H54 (cell line): ENCODE measurements at regions not wholly inside any gene's neighbourhood (a gene's known extent, or its start where the extent isn't known, plus 50 kb on each side); places are given as distances from the start of the nearest gene placed in this dataset.
A peak's percentile ranks its signal among the peaks of the same experiment; 100 is the strongest.

Experiments
- DNase-seq: peaks from one replicate; pipeline ENCODE4 v3.0.0; 2011; ENCODE audit warnings: low spot score, mixed read lengths; ENCODE audit not compliant: insufficient read length
- FAIRE-seq: peaks from 3 replicates; lab custom pipeline; 2011; peaks lifted over from hg19 to GRCh38; lab: Jason Lieb, UNC
- POLR2A ChIP-seq: IDR thresholded peaks from 2 replicates; pipeline ENCODE4 v1.6.1; 2011; ENCODE audit warnings: low read depth, mild to moderate bottlenecking, low read length

GRCh38 chr16:9275377-9275776, 183.9 kb downstream of the HAPSTR1 start:
- no peak for TF ChIP-seq POLR2A
- FAIRE-seq (no peak), DNase-seq (no peak)

- DNase-seq, result no peak
- TF ChIP-seq POLR2A, result no peak
- no peak for FAIRE-seq
These were observed 184.4 kb downstream of the HAPSTR1 start for GRCh38 chr16:9275816-9276354.

GRCh38 chr16:9279291-9280068, 188.0 kb downstream of the HAPSTR1 start:
- no peak for TF ChIP-seq POLR2A
- FAIRE-seq (no peak), DNase-seq (no peak)

- FAIRE-seq, result no peak
- no peak for TF ChIP-seq POLR2A
- DNase-seq, result no peak
These were observed 188.6 kb downstream of the HAPSTR1 start for GRCh38 chr16:9280069-9280466.

GRCh38 chr16:9286930-9287329, 195.5 kb downstream of the HAPSTR1 start:
- FAIRE-seq (no peak), DNase-seq (no peak)
- no peak for TF ChIP-seq POLR2A

GRCh38 chr16:9296271-9296590, 204.8 kb downstream of the HAPSTR1 start:
- TF ChIP-seq POLR2A, result no peak
- DNase-seq, result no peak
- no peak for FAIRE-seq

- DNase-seq, result peak; percentile 15
- no peak for FAIRE-seq
- no peak for TF ChIP-seq POLR2A
These were observed 206.1 kb downstream of the HAPSTR1 start for GRCh38 chr16:9297437-9298113.

- TF ChIP-seq POLR2A, result no peak
- DNase-seq (no peak), FAIRE-seq (no peak)
These were observed 208.8 kb downstream of the HAPSTR1 start for GRCh38 chr16:9300252-9300651.

GRCh38 chr16:9302072-9302471, 210.6 kb downstream of the HAPSTR1 start:
- TF ChIP-seq POLR2A, result no peak
- FAIRE-seq (no peak), DNase-seq (no peak)

- TF ChIP-seq POLR2A, result no peak
- DNase-seq, result no peak
- no peak for FAIRE-seq
These were observed 215.3 kb downstream of the HAPSTR1 start for GRCh38 chr16:9306753-9307152.

- no peak for FAIRE-seq
- TF ChIP-seq POLR2A, result no peak
These were observed 216.0 kb downstream of the HAPSTR1 start for GRCh38 chr16:9307446-9307845.

GRCh38 chr16:9308356-9308801, 216.9 kb downstream of the HAPSTR1 start:
- no peak for FAIRE-seq
- TF ChIP-seq POLR2A, result no peak
- DNase-seq, result no peak

More at GRCh38 chr16:9307446-9307845, 216.0 kb downstream of the HAPSTR1 start:
- no peak for DNase-seq

GRCh38 chr16:9308850-9309249, 217.4 kb downstream of the HAPSTR1 start:
- no peak for TF ChIP-seq POLR2A
- FAIRE-seq, result no peak
- no peak for DNase-seq

- FAIRE-seq (no peak), DNase-seq (no peak)
- no peak for TF ChIP-seq POLR2A
These were observed 218.4 kb downstream of the HAPSTR1 start for GRCh38 chr16:9309844-9310243.
